GM23248 (cell line): ENCODE measurements at regions not wholly inside any gene's neighbourhood (a gene's known extent, or its start where the extent isn't known, plus 50 kb on each side); places are given as distances from the start of the nearest gene placed in this dataset.

ENCODE experiments used
- EZH2 ChIP-seq: fragments of 200-600 bp; sonication (generic); IDR thresholded peaks from 2 replicates; pipeline ENCODE4 v1.6.1; 2018; ENCODE audit warnings: antibody characterized with exemption, mild to moderate bottlenecking; ENCODE audit not compliant: insufficient read depth, poor library complexity, severe bottlenecking
- EZH2phosphoT487 ChIP-seq: fragments of 200-600 bp; sonication (generic); IDR thresholded peaks from 2 replicates; pipeline ENCODE4 v1.6.1; 2018; ENCODE audit warnings: antibody characterized with exemption, moderate library complexity, mild to moderate bottlenecking, low read depth; ENCODE audit not compliant: insufficient read depth

- TF ChIP-seq EZH2phosphoT487 (no peak), EZH2 (no peak)
Measured at GRCh38 chrX:131923614-131924250, 99.4 kb upstream of the STK26 start.
